Peyer's patch (tissue), 4 donors: ENCODE measurements at regions not wholly inside any gene's neighbourhood (a gene's known extent, or its start where the extent isn't known, plus 50 kb on each side); places are given as distances from the start of the nearest gene placed in this dataset.

Experiments used
- DNase-seq, 3 donors: peaks; one replicate each; pipeline ENCODE4 v3.0.0-alpha.2; 2017 to 2019
- H3K27ac ChIP-seq, 4 donors: fragments of 200-600 bp; sonication (generic); one replicate each; pipeline ENCODE4 v1.5.1; 2016 to 2019
- H3K27me3 ChIP-seq, 2 donors: fragments of 200-600 bp; sonication (generic); one replicate each; pipeline ENCODE4 v1.5.1; 2019
- H3K36me3 ChIP-seq, 3 donors: fragments of 200-600 bp; sonication (generic); one replicate each; pipeline ENCODE4 v1.5.1; 2016 to 2019
- H3K4me1 ChIP-seq, 4 donors: fragments of 200-600 bp; sonication (generic); one replicate each; pipeline ENCODE4 v1.5.1; 2016 to 2019
- H3K4me3 ChIP-seq, 4 donors: fragments of 200-600 bp; sonication (generic); 1 replicate in 3 of 4; 2 replicates in 1 of 4; pipeline ENCODE4 v1.5.1; 2016 to 2019; ENCODE audit warnings: mild to moderate bottlenecking in 1 of 4
- H3K9me3 ChIP-seq, 4 donors: fragments of 200-600 bp; sonication (generic); one replicate each; pipeline ENCODE4 v1.5.1; 2016 to 2019; ENCODE audit warnings: mild to moderate bottlenecking in 1 of 4
- POLR2A ChIP-seq, 2 donors: fragments of 450-650 bp; IDR thresholded peaks; one replicate each; pipeline ENCODE4 v1.5.1; 2017; ENCODE audit warnings: antibody characterized with exemption in 2 of 2, mild to moderate bottlenecking in 2 of 2, moderate library complexity in 2 of 2
- TF ChIP-seq, protein P1 (sequence below), 6 experiments: fragments of 450-650 bp in 4 of 6; fragments of 200-600 bp in 2 of 6; sonication (generic) in 1 of 6; IDR thresholded peaks; one replicate each; pipeline ENCODE4 v1.5.1; 2017 to 2019; ENCODE audit warnings: antibody characterized with exemption in 6 of 6, mild to moderate bottlenecking in 3 of 6, moderate library complexity in 1 of 6

GRCh38 chr11:45507916-45508315 lies 157.5 kb downstream of the CHST1 start:
- Histone ChIP-seq H3K27ac (no peak overlapping the region), H3K4me1 (no peaks in the 10 kb centered on the region), H3K27me3 (no peaks in the 10 kb centered on the region), H3K36me3 (no peaks in the 10 kb centered on the region), H3K9me3 (no peaks in the 10 kb centered on the region), H3K4me3 (no peak overlapping the region)
- TF ChIP-seq POLR2A (IDR thresholded peaks at IDR 0.05) = no peak
- TF ChIP-seq, protein P1, sequence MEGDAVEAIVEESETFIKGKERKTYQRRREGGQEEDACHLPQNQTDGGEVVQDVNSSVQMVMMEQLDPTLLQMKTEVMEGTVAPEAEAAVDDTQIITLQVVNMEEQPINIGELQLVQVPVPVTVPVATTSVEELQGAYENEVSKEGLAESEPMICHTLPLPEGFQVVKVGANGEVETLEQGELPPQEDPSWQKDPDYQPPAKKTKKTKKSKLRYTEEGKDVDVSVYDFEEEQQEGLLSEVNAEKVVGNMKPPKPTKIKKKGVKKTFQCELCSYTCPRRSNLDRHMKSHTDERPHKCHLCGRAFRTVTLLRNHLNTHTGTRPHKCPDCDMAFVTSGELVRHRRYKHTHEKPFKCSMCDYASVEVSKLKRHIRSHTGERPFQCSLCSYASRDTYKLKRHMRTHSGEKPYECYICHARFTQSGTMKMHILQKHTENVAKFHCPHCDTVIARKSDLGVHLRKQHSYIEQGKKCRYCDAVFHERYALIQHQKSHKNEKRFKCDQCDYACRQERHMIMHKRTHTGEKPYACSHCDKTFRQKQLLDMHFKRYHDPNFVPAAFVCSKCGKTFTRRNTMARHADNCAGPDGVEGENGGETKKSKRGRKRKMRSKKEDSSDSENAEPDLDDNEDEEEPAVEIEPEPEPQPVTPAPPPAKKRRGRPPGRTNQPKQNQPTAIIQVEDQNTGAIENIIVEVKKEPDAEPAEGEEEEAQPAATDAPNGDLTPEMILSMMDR (IDR thresholded peaks at IDR 0.05) = no peak
- DNase-seq = no peak

- no peak overlapping the region for H3K4me3 ChIP-seq
- no peaks in the 10 kb centered on the region for H3K4me1 ChIP-seq
- H3K9me3 ChIP-seq = no peaks in the 10 kb centered on the region
- H3K36me3 ChIP-seq = no peaks in the 10 kb centered on the region
- no peak overlapping the region for H3K27ac ChIP-seq
- DNase-seq = no peak
- no peak for TF ChIP-seq POLR2A (IDR thresholded peaks at IDR 0.05)
- H3K27me3 ChIP-seq = no peaks in the 10 kb centered on the region
Observed at GRCh38 chr11:45503311-45503710, 162.1 kb downstream of the CHST1 start.

- Histone ChIP-seq H3K9me3 (no peaks in the 10 kb centered on the region), H3K36me3 (no peaks in the 10 kb centered on the region), H3K4me3 (no peak overlapping the region), H3K27me3 (no peaks in the 10 kb centered on the region), H3K27ac (no peak overlapping the region), H3K4me1 (no peaks in the 10 kb centered on the region)
- no peak for TF ChIP-seq POLR2A (IDR thresholded peaks at IDR 0.05)
- TF ChIP-seq, protein P1 (IDR thresholded peaks at IDR 0.05) = no peak
- no peak for DNase-seq
Observed at GRCh38 chr11:45502226-45502545, 163.2 kb downstream of the CHST1 start.

DNA sequence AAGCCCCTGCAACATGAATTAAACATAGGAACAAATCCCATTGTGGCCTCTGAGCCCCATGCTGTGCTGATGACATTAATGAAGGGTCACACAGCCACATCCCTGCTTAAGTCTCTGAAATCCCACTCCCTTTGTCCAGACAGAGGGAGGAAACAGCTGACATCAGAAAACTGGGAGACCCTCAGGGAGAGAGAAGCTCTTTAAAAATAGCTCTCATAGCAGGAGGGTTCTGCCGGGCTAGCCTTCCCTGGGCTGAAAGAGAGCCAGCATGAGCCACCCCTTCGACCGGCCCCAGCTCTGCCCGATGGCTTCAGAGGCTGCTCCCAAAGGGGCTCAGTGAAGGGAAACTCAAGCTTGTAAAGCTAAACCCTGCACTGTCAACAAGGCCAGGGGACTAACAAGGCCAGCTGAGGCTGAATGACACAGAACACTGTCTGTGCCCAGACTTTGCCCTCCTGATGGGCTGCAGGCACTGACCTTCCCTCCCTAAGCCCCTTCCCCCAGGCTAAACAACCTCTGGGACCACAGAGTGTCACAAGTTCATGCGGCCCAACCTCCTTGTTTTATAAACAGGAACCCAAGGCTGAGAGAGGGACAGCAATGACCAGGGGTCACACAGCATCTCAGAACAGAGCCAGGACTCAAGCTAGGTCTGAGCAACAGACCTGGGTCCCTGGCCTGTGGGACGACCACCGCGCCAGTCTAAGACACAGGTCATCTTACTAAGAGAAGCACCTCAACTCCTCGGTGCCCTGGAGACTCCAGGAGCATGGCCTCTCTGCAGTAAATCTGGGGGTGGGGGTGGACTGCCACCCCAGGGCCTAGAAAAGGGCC lies 163.8 kb downstream of the CHST1 start:
- no peaks in the 10 kb centered on the region for H3K27me3 ChIP-seq
- DNase-seq = no peak
- no peaks in the 10 kb centered on the region for H3K4me1 ChIP-seq
- H3K9me3 ChIP-seq = no peaks in the 10 kb centered on the region
- no peak overlapping the region for H3K27ac ChIP-seq
- no peak overlapping the region for H3K4me3 ChIP-seq
- no peaks in the 10 kb centered on the region for H3K36me3 ChIP-seq
- TF ChIP-seq POLR2A (IDR thresholded peaks at IDR 0.05) = no peak
- TF ChIP-seq, protein P1 (IDR thresholded peaks at IDR 0.05) = no peak

DNA sequence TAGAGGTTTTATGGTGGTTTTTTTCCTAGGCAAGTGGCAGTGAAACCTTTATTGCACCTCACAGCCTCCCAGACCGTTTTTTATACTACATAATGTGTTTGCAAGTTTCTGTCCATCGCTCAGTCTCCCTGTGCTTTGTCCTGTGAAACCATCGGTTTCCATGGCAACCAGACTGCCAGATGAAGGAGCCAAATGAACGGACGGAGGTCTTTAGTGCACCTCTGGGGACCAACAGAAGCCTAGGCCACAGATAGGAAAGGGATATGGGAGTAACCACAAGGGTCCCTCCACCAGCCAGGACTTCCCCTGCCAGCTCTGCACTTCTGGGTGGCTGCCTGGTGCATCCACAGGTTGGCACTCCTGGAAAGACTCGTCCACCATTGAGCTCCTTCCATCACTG lies 165.0 kb downstream of the CHST1 start:
- H3K9me3 ChIP-seq = no peaks in the 10 kb centered on the region
- no peak overlapping the region for H3K4me3 ChIP-seq
- no peaks in the 10 kb centered on the region for H3K36me3 ChIP-seq
- no peak for DNase-seq
- H3K4me1 ChIP-seq = no peaks in the 10 kb centered on the region
- no peaks in the 10 kb centered on the region for H3K27me3 ChIP-seq
- H3K27ac ChIP-seq = no peak overlapping the region
- no peak for TF ChIP-seq POLR2A (IDR thresholded peaks at IDR 0.05)
- TF ChIP-seq, protein P1 (IDR thresholded peaks at IDR 0.05) = no peak

DNA sequence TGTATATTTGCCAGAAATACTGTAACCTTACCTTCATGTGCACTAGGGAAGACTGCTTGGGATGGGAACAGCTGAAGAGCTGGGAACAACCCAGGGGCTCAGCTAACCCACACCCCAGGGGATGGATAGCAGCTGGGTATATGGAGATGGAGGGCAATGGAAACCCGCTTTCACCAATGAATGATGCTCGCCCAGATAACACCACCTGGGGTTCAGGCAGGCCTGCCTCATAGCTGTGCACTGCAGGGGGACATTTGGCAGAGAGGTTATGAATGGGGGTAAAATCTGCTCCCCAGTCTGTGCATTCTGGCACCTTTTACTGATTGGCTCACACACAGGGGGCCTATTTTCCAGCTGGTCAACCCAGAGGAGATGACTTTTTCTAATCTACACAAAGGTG lies 170.7 kb downstream of the CHST1 start:
- Histone ChIP-seq H3K27me3 (no peaks in the 10 kb centered on the region), H3K36me3 (no peaks in the 10 kb centered on the region), H3K27ac (no peak overlapping the region), H3K9me3 (no peaks in the 10 kb centered on the region), H3K4me3 (no peak overlapping the region), H3K4me1 (no peaks in the 10 kb centered on the region)
- DNase-seq = no peak
- TF ChIP-seq, protein P1 (IDR thresholded peaks at IDR 0.05) = no peak
- TF ChIP-seq POLR2A (IDR thresholded peaks at IDR 0.05) = no peak
